ENCODE measurements at regions not wholly inside any gene's neighbourhood (a gene's known extent, or its start where the extent isn't known, plus 50 kb on each side); places are given as distances from the start of the nearest gene placed in this dataset.

- ATAC-seq (ENCODE audit: insufficient read depth, low FRiP score), result no peak
- Histone ChIP-seq H3K9me3 (ENCODE audit: control insufficient read depth in 4 of 4, insufficient read depth in 3 of 4, low read length in 3 of 4) (no peaks in the 10 kb centered on the region), H3K4me1 (ENCODE audit: control insufficient read depth in 5 of 5, insufficient read depth in 5 of 5, low read length in 5 of 5) (no peaks in the 10 kb centered on the region), H3K9ac (ENCODE audit: insufficient read depth in 1 of 2, low read length in 2 of 2) (no peak overlapping the region), H3K27ac (ENCODE audit: low read depth in 1 of 2, low read length in 1 of 2) (no peak overlapping the region), H3K27me3 (ENCODE audit: control insufficient read depth in 3 of 3, insufficient read depth in 3 of 3, low read length in 2 of 3) (no peaks in the 10 kb centered on the region), H3K36me3 (ENCODE audit: control insufficient read depth in 4 of 4, insufficient read depth in 4 of 4, low read length in 4 of 4) (no peaks in the 10 kb centered on the region), H3K4me3 (no peak overlapping the region)
- no peak for TF ChIP-seq CTCF (IDR thresholded peaks at IDR 0.05; ENCODE audit: control extremely low read depth, extremely low read depth)
- no peak for DNase-seq
- 74 to 95% methylated on average over 2 of the region's 2 CpGs for WGBS, 2 donors
These were observed 201.5 kb downstream of the SOX2 start for GRCh38 chr3:181913254-181913653.

GRCh38 chr3:181915551-181915950 lies 203.8 kb downstream of the SOX2 start:
- Histone ChIP-seq H3K9ac (ENCODE audit: insufficient read depth in 1 of 2, low read length in 2 of 2) (no peak overlapping the region), H3K4me3 (no peak overlapping the region), H3K36me3 (ENCODE audit: control insufficient read depth in 4 of 4, insufficient read depth in 4 of 4, low read length in 4 of 4) (no peaks in the 10 kb centered on the region), H3K4me1 (ENCODE audit: control insufficient read depth in 5 of 5, insufficient read depth in 5 of 5, low read length in 5 of 5) (no peaks in the 10 kb centered on the region), H3K27me3 (ENCODE audit: control insufficient read depth in 3 of 3, insufficient read depth in 3 of 3, low read length in 2 of 3) (no peaks in the 10 kb centered on the region), H3K9me3 (ENCODE audit: control insufficient read depth in 4 of 4, insufficient read depth in 3 of 4, low read length in 3 of 4) (no peaks in the 10 kb centered on the region), H3K27ac (ENCODE audit: low read depth in 1 of 2, low read length in 1 of 2) (no peak overlapping the region)
- ATAC-seq (ENCODE audit: insufficient read depth, low FRiP score) (no peak), DNase-seq (no peak)
- 61 to 72% methylated on average over 6 of the region's 6 CpGs for WGBS, 2 donors
- TF ChIP-seq CTCF (IDR thresholded peaks at IDR 0.05; ENCODE audit: control extremely low read depth, extremely low read depth), result no peak

GRCh38 chr3:181916013-181916412 lies 204.3 kb downstream of the SOX2 start:
- Histone ChIP-seq H3K27ac (ENCODE audit: low read depth in 1 of 2, low read length in 1 of 2) (no peak overlapping the region), H3K36me3 (ENCODE audit: control insufficient read depth in 4 of 4, insufficient read depth in 4 of 4, low read length in 4 of 4) (no peaks in the 10 kb centered on the region), H3K9ac (ENCODE audit: insufficient read depth in 1 of 2, low read length in 2 of 2) (no peak overlapping the region), H3K4me3 (no peak overlapping the region), H3K27me3 (ENCODE audit: control insufficient read depth in 3 of 3, insufficient read depth in 3 of 3, low read length in 2 of 3) (no peaks in the 10 kb centered on the region), H3K4me1 (ENCODE audit: control insufficient read depth in 5 of 5, insufficient read depth in 5 of 5, low read length in 5 of 5) (no peaks in the 10 kb centered on the region), H3K9me3 (ENCODE audit: control insufficient read depth in 4 of 4, insufficient read depth in 3 of 4, low read length in 3 of 4) (no peaks in the 10 kb centered on the region)
- TF ChIP-seq CTCF (IDR thresholded peaks at IDR 0.05; ENCODE audit: control extremely low read depth, extremely low read depth), result no peak
- DNase-seq (no peak), ATAC-seq (ENCODE audit: insufficient read depth, low FRiP score) (no peak)
- 65 to 79% methylated on average over 3 of the region's 3 CpGs for whole genome bisulfite sequencing, 2 donors

- no peaks in the 10 kb centered on the region for H3K36me3 ChIP-seq (ENCODE audit: control insufficient read depth in 4 of 4, insufficient read depth in 4 of 4, low read length in 4 of 4)
- H3K27ac ChIP-seq (ENCODE audit: low read depth in 1 of 2, low read length in 1 of 2), result no peak overlapping the region
- DNase-seq (no peak), ATAC-seq (ENCODE audit: insufficient read depth, low FRiP score) (no peak)
- no peak overlapping the region for H3K4me3 ChIP-seq
- 85 to 89% methylated on average over 3 of the region's 3 CpGs for WGBS, 2 donors
- TF ChIP-seq CTCF (IDR thresholded peaks at IDR 0.05; ENCODE audit: control extremely low read depth, extremely low read depth), result no peak
- no peaks in the 10 kb centered on the region for H3K4me1 ChIP-seq (ENCODE audit: control insufficient read depth in 5 of 5, insufficient read depth in 5 of 5, low read length in 5 of 5)
- H3K27me3 ChIP-seq (ENCODE audit: control insufficient read depth in 3 of 3, insufficient read depth in 3 of 3, low read length in 2 of 3), result no peaks in the 10 kb centered on the region
- H3K9me3 ChIP-seq (ENCODE audit: control insufficient read depth in 4 of 4, insufficient read depth in 3 of 4, low read length in 3 of 4), result no peaks in the 10 kb centered on the region
- no peak overlapping the region for H3K9ac ChIP-seq (ENCODE audit: insufficient read depth in 1 of 2, low read length in 2 of 2)
These were observed 205.3 kb downstream of the SOX2 start for GRCh38 chr3:181917027-181917426.
